ENCODE measurements at regions not wholly inside any gene's neighbourhood (a gene's known extent, or its start where the extent isn't known, plus 50 kb on each side); places are given as distances from the start of the nearest gene placed in this dataset.

DNA sequence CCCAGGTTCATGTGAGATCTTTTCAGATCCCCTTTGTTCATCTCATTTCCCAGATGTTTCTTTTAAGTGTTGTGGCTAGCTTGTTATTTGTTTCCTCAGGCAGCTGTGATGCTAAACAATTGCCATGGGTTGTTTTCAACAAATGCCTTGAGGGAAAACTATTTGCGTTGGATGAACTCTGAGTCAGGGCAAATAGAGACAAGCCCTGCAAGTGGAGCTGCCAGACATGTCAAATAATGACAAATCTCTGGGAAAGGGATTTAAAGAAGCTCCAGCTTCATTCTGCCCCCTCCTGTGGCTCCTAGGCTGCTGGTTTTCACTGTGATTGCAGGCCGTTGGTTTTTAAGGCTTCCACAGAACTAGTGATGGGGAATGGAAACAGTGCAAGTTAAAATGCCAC, 272.4 kb upstream of the SP8 start:
- no peak overlapping the region for H3K4me2 ChIP-seq (ENCODE audit: insufficient read depth, low read length)
- intact Hi-C loops (cut with micrococcal nuclease) (no loop called here), dilution Hi-C loops (cut with MboI; ENCODE audit: extremely low pct_ligation_motif_present, low sequenced_read_pairs) (no loop called here)
- ChIA-PET POLR2A (no interaction called here), CTCF (no interaction called here)
- DNase-seq (ENCODE audit: low read depth, low spot score) (no peak), FAIRE-seq (no peak)
- H3K9me1 ChIP-seq (replicated peaks; ENCODE audit: control insufficient read depth, extremely low read depth, insufficient read depth, low read length) = no peaks in the 10 kb centered on the region
- BruUV-seq (replicated peaks) = no TSS peak
- H3K27ac ChIP-seq (ENCODE audit: insufficient read depth, low read depth, low read length) = no peak overlapping the region
- no peaks in the 10 kb centered on the region for H3K79me2 ChIP-seq (ENCODE audit: control insufficient read depth, insufficient read depth, low read length)
- H3K27me3 ChIP-seq (ENCODE audit: control insufficient read depth in 2 of 2, insufficient read depth in 2 of 2, low read length in 2 of 2) = no peaks in the 10 kb centered on the region
- no peak overlapping the region for H2AFZ ChIP-seq (ENCODE audit: low read depth, low read length)
- no peaks in the 10 kb centered on the region for H3K4me1 ChIP-seq (ENCODE audit: control insufficient read depth, extremely low read depth, insufficient read depth, low read length)
- no peaks in the 10 kb centered on the region for H3K36me3 ChIP-seq (ENCODE audit: control insufficient read depth in 2 of 2, extremely low read depth in 1 of 2, insufficient read depth in 2 of 2, low read length in 2 of 2)
- H4K20me1 ChIP-seq (replicated peaks; ENCODE audit: control insufficient read depth, extremely low read depth, insufficient read depth, low read length) = no peaks in the 10 kb centered on the region
- no peak for TF ChIP-seq FOS (IDR thresholded peaks at IDR 0.05; ENCODE audit: borderline replicate concordance, insufficient read depth, low read length)
- no peak for TF ChIP-seq POLR2AphosphoS5 (IDR thresholded peaks at IDR 0.05; ENCODE audit: insufficient read depth, low read depth, low read length)
- TF ChIP-seq MYC (IDR thresholded peaks at IDR 0.05; ENCODE audit: low read depth, low read length) = no peak
- TF ChIP-seq POLR2A (IDR thresholded peaks at IDR 0.05; ENCODE audit: low read depth, low read length) = no peak
- TF ChIP-seq GATA2 (IDR thresholded peaks at IDR 0.05; ENCODE audit: insufficient read depth, insufficient read length, low read depth, low read length) = no peak
- TF ChIP-seq JUN (IDR thresholded peaks at IDR 0.05; ENCODE audit: borderline replicate concordance, insufficient read depth, insufficient read length, low read depth) = no peak
- no peak for TF ChIP-seq EZH2 (IDR thresholded peaks at IDR 0.05; ENCODE audit: borderline replicate concordance, low read depth, low read length, severe bottlenecking)
- TF ChIP-seq, protein P1, sequence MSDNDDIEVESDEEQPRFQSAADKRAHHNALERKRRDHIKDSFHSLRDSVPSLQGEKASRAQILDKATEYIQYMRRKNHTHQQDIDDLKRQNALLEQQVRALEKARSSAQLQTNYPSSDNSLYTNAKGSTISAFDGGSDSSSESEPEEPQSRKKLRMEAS (IDR thresholded peaks at IDR 0.05; ENCODE audit: insufficient read depth, insufficient read length) = no peak
- TF ChIP-seq, protein P2, sequence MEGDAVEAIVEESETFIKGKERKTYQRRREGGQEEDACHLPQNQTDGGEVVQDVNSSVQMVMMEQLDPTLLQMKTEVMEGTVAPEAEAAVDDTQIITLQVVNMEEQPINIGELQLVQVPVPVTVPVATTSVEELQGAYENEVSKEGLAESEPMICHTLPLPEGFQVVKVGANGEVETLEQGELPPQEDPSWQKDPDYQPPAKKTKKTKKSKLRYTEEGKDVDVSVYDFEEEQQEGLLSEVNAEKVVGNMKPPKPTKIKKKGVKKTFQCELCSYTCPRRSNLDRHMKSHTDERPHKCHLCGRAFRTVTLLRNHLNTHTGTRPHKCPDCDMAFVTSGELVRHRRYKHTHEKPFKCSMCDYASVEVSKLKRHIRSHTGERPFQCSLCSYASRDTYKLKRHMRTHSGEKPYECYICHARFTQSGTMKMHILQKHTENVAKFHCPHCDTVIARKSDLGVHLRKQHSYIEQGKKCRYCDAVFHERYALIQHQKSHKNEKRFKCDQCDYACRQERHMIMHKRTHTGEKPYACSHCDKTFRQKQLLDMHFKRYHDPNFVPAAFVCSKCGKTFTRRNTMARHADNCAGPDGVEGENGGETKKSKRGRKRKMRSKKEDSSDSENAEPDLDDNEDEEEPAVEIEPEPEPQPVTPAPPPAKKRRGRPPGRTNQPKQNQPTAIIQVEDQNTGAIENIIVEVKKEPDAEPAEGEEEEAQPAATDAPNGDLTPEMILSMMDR (IDR thresholded peaks at IDR 0.05; ENCODE audit: extremely low read depth in 1 of 2, insufficient read depth in 1 of 2, low read depth in 1 of 2, low read length in 2 of 2) = no peak
- no peak overlapping the region for H3K9ac ChIP-seq (replicated peaks; ENCODE audit: extremely low read depth, insufficient read depth, low read length)
- no peak overlapping the region for H3K4me3 ChIP-seq (replicated peaks in 1 of 3; ENCODE audit: insufficient read depth in 1 of 3, low read depth in 1 of 3, low read length in 3 of 3)
- H3K9me3 ChIP-seq (replicated peaks; ENCODE audit: control insufficient read depth, insufficient read depth, low read length) = no peaks in the 10 kb centered on the region

All from endothelial cell of umbilical vein (primary cell).